Mononuclear cell (primary cell): ENCODE measurements at regions not wholly inside any gene's neighbourhood (a gene's known extent, or its start where the extent isn't known, plus 50 kb on each side); places are given as distances from the start of the nearest gene placed in this dataset.
"Not testable (repeated sequence)": the region's sequence is repeated elsewhere in the genome, so short reads cannot be mapped to it uniquely, and the experiment has no call there.

ENCODE experiments used
- H3K27me3 ChIP-seq: 2 replicates; pipeline ENCODE4 v1.6.0; 2011; ENCODE audit warnings: low read length, control low read depth; ENCODE audit not compliant: insufficient read depth
- H3K4me1 ChIP-seq: 2 replicates; pipeline ENCODE4 v1.5.1; 2011; ENCODE audit warnings: mild to moderate bottlenecking, low read length, control low read depth; ENCODE audit not compliant: insufficient read depth
- H3K4me3 ChIP-seq: 2 replicates; pipeline ENCODE4 v1.5.1; 2011; ENCODE audit warnings: mild to moderate bottlenecking, low read length, moderate library complexity
- H3K9me3 ChIP-seq: 2 replicates; pipeline ENCODE4 v1.5.1; 2011; ENCODE audit warnings: low read depth, mild to moderate bottlenecking, control low read depth, low read length

DNA sequence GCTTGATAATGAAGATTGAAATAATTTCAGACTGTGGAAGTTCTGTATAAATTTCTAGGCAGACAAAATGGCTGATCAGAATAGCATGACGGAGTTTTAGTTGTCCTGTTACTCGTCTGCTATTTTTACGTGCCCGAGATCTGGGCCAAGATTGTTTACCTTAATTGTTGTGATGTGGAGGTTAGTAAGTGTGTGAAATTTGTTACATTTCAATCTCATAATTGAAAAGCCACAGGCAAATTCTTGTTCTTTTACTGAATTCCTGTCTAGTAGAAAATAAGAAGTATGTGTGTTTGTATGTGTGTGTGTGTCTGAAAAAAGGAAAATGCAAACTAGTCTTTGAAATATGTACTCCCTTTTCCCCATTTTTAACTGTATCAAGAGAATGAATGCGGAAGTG lies 115.2 kb downstream of the UTRN start:
- no peaks in the 10 kb centered on the region for H3K27me3 ChIP-seq
- H3K9me3 ChIP-seq = peaks cover 6% of the 10 kb centered on the region
- no peak overlapping the region for H3K4me3 ChIP-seq
- H3K4me1 ChIP-seq = peaks cover 19% of the 10 kb centered on the region

DNA sequence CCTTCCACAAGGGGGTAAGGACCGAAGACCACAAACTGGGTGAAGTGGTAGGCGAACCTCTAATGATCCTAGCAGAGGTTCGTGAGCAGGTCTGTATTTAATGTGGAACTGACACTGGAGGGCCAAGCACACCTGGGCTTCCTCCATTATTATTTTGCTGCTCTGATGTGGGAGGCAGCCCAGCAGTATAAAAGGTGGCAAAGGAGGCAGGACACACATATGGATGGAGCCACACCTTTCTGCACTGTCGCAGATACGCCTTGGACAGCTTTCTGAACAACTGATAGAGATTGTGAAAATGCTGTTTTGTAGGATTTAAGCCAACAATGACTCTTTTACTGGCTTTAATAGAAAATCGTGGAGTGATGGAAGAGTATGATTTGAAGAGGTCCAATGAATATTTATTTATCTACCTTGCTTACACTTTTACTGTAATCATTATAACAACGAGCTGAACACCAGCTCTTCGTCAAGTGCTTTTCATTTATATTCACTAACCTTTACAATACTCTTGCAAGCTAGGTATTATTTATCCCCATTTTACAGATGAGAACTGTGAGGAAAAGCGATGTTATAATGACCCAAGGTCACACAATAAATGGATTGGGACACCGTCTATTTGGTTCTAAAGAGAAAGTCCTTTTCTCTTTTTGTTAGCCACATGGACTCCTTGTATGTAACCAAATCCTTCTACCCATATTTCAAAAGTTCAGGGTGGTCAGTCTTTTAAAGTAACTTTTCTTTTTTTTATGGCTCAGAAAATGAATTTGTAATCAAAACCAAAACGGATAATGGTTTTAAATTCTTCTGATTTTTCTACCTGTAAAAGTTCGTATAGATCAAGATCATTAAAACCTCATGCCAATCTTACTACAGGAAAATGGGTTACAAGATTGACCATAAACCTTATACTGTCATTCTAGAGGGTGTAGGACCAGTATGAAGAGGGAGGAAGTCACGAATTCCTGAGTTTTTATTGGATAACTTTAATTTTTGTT lies 116.9 kb downstream of the UTRN start:
- peaks cover 7% of the 10 kb centered on the region for H3K4me1 ChIP-seq
- H3K4me3 ChIP-seq = no peak overlapping the region
- H3K9me3 ChIP-seq = peaks cover 6% of the 10 kb centered on the region
- no peaks in the 10 kb centered on the region for H3K27me3 ChIP-seq

DNA sequence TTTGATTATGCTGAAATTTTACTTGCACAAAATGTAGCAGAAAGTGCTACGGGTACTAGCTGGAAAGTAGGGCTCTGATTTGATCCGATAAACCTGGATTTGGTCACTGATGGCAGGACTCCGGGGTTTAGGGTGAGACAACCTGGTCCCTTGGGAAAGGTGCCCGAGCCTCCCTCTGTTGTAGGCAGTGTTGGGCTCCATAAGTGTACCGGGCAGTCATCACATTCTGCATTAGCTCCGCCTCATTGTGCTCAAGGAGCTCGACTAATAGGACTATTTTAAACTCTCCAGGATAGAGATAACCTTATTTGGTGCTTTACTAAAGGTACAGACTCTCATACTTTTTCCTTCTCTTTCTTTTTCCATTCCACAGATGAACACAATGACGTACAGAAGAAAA lies 117.6 kb downstream of the UTRN start:
- Histone ChIP-seq H3K27me3 (no peaks in the 10 kb centered on the region), H3K4me3 (no peak overlapping the region), H3K4me1 (peaks cover 7% of the 10 kb centered on the region), H3K9me3 (peaks cover 5% of the 10 kb centered on the region)

DNA sequence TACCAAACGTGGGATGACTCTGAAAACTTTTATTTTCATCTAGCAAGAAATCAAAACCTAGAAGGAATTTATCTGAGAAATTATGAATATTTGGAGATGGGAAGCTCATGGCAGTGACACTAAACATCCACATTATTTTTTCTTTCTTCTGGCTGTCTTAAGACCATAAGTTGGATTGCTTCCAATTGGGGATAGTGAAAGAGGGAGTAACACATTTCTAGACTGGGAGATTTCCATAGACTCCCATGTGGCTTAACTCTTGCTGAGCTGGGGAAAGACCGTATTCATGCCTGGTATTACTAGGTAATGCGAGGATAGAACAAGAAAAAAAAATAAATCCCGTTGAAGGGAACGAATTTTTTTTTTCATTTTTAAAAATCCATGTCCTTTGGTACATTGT lies 120.0 kb downstream of the UTRN start:
- H3K27me3 ChIP-seq = no peaks in the 10 kb centered on the region
- H3K9me3 ChIP-seq = no peaks in the 10 kb centered on the region
- peaks cover 5% of the 10 kb centered on the region for H3K4me1 ChIP-seq
- no peak overlapping the region for H3K4me3 ChIP-seq

DNA sequence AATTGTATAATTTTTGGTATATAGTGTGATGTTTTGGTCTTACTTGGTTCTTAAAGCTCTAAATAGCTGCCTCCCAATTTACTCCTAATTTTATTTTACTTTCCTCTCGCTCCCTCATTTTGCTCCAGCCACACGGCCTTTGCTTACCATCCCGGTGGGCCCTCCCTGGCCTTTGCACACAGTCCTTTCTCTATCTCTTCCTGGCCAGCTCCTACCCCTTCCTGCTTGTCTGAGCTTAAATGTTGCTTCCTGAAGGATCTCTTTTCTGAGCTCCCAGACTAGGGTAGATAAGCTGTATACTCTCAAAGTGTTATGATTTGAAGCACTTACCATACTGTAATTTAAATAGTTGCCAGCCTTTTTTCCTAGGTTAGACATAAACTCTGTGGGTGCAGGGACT lies 121.7 kb downstream of the UTRN start:
- Histone ChIP-seq H3K27me3 (no peaks in the 10 kb centered on the region), H3K4me3 (no peak overlapping the region), H3K9me3 (no peaks in the 10 kb centered on the region), H3K4me1 (peaks cover 15% of the 10 kb centered on the region)

DNA sequence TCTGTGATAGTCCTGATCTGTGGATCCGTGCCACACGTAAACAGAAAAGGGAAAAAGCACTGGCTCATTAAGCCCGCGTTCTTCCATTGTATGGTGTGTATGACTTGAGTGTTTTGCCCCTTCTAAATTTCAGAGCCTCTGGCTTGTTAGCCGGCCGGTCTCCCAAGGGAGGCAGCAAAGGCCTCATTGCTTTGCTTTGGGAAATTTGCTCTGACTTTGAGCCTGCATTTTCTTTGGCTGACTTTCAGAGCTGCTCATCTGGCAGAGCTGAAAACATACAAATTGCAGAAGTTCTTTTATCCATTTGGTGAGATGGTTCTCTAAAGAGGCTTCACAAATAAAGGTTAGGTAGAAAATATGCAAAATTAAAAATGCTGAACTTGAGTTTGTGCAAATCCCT lies 123.0 kb downstream of the UTRN start:
- H3K4me3 ChIP-seq = no peak overlapping the region
- peaks cover 16% of the 10 kb centered on the region for H3K4me1 ChIP-seq
- H3K9me3 ChIP-seq = no peaks in the 10 kb centered on the region
- H3K27me3 ChIP-seq = no peaks in the 10 kb centered on the region

DNA sequence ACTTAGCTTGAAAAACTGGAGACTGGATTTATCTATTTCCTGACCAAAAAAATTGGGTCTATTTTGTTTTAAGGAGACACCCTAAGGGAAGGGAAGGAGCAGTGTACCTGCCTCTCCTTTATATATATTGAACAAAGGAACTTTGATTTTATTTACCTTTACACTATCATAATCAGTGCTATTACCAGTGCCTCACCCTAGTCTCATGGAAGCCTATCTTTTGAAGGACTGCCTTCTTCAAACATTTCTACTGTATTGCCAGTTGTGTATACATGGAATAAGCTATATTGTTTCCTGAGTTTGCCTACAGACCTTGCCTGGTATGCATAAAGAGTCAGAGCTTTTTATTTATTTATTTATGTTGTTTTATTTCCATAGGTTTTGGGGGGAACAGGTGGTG lies 124.9 kb downstream of the UTRN start:
- H3K27me3 ChIP-seq = no peaks in the 10 kb centered on the region
- H3K4me1 ChIP-seq = peaks cover 19% of the 10 kb centered on the region
- H3K4me3 ChIP-seq = no peak overlapping the region
- no peaks in the 10 kb centered on the region for H3K9me3 ChIP-seq

DNA sequence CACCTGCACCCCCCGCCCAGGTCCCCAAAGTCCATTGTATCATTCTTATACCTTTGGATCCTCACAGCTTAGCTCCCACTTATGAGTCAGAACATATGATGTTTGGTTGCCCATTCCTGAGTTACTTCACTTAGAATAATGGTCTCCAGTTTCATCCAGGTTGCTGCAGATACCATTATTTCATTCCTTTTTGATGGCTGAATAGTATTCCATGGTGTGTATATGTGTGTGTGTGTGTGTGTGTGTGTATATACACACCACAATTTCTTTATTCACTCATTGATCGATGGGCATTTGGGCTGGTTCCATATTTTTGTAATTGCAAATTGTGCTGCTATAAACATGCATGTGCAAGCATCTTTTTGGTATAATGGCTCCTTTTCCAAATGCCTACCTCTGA lies 125.4 kb downstream of the UTRN start:
- not testable (repeated sequence) for H3K4me3 ChIP-seq, H3K27me3 ChIP-seq, H3K9me3 ChIP-seq
- peaks cover 19% of the 10 kb centered on the region for H3K4me1 ChIP-seq

DNA sequence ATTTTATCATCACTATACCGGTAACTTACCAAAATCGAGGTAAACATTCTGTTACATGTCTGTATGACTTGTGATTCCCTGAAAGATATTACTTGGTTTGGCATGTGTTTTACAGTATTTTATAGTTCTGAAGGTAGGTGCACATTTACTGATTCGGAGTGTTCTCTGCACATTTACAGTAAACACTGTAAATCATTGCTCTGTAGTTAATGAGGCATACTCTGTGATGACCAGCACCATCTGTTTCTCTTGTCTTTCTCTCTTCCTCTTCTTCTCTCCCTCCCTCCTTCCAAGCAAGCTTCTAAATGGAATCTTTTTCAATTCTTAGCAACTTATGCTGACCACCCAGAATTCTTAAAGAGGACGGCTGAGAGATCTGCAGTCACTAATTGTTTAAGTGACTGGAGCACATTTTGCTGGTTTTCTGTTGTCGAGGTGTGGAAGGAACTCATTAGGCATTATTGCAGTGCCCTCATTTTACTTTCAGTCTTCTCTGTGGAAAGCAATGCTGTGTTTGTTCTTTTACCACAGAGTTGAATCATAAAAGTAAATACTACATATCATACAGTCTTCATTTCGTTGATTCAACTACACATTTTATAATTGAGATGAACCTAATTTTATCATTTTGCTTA lies 126.5 kb downstream of the UTRN start:
- no peaks in the 10 kb centered on the region for H3K27me3 ChIP-seq
- H3K9me3 ChIP-seq = no peaks in the 10 kb centered on the region
- H3K4me1 ChIP-seq = peaks cover 23% of the 10 kb centered on the region
- no peak overlapping the region for H3K4me3 ChIP-seq

DNA sequence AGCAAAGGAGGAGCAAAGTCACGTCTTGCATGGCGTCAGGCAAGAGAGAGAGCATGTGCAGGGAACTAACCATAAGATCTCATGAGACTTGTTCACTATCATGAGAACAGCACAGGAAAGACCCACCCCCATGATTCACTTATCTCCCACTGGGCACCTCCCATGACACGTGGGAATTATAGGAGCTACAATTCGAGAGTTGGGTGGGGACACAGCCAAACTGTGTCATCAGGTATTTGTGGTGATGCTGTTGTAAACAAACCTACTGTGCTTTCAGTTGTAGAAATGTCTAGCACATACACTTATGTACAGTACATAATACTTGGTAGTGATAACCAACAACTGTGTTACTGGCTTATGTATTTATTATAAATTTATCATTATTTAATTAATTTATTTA lies 128.3 kb downstream of the UTRN start:
- no peaks in the 10 kb centered on the region for H3K27me3 ChIP-seq

DNA sequence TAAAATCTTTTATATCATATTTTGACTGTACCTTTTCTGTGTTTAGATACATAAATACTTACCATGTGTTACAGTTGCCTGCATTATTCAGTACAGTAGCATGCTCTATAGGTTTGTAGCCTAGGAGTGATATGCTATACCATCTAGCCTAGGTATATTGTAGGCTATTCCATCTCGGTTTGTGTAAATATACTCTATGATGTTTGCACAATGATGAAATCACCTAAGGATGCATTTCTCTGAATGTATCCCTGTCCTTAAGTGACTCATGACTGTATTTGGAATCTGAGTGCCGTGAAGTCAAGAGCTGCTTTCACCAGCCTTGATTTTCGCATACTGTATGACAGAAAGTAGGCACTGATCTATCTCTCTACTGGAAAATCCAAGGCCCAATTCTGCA lies 129.9 kb downstream of the UTRN start:
- no peaks in the 10 kb centered on the region for H3K27me3 ChIP-seq
- H3K4me1 ChIP-seq = peaks cover 26% of the 10 kb centered on the region
- H3K4me3 ChIP-seq = no peak overlapping the region
- no peaks in the 10 kb centered on the region for H3K9me3 ChIP-seq

More for the DNA sequence above, 128.3 kb downstream of the UTRN start:
- H3K4me1 ChIP-seq = peaks cover 19% of the 10 kb centered on the region
- H3K9me3 ChIP-seq = no peaks in the 10 kb centered on the region
- no peak overlapping the region for H3K4me3 ChIP-seq

DNA sequence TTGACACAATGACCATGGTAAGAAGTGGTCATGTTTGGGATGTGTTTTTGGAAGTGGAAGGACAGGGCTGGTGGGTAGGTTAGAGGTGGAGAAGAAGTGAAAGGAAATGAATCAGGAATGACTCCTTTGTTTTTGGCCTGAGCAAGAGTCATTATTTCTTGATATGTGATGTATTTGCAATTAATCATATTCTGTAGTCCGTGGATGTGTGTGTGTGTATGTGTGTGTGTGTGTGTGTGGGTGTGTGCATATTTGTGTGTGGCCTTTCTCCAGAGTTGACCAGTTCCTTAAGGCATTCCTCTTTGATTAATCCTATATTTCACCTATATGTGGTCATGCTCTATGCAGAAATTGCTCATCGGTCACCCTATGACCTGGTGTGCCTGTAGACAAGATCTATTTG lies 130.7 kb downstream of the UTRN start:
- Histone ChIP-seq H3K9me3 (no peaks in the 10 kb centered on the region), H3K27me3 (no peaks in the 10 kb centered on the region), H3K4me1 (peaks cover 25% of the 10 kb centered on the region), H3K4me3 (no peak overlapping the region)

DNA sequence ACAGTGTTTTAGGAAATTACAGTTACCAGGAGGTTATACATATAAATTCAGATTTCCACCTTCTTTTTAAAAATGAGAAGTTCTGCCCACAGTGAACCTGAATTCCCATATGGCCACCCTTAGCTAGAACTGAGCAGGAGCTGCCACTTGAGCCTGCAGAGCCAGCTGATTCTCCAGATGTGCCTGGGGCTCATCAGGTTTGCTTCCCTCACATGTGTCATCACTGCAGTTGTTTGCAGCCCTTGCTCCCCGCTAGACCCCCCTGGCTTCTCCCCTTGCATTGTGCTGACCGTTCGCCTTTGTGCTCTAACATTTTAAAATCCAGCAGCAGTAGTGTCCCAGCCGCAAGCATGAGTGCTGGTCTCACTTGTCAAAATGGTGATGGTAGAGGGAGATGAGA lies 131.1 kb downstream of the UTRN start:
- no peak overlapping the region for H3K4me3 ChIP-seq
- peaks cover 21% of the 10 kb centered on the region for H3K4me1 ChIP-seq
- H3K27me3 ChIP-seq = no peaks in the 10 kb centered on the region
- no peaks in the 10 kb centered on the region for H3K9me3 ChIP-seq

DNA sequence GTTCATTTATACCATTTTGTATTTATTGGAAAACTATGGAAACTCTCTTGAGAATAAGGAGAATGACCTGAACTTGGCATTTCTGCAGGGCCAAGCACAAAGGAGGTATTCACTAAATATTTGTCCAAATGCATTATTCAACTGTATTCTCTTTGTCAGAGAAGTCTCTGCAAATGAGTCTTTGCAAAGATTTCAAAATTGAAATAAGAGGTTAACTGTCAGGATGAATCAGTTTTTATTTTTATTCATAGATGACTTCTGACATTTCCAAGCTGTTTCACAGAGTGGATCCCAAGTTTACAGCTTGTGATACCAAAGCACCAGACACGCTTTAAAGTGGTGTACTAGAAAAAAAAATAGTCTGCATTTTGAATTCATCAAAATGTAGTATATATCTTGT lies 131.6 kb downstream of the UTRN start:
- Histone ChIP-seq H3K4me1 (peaks cover 16% of the 10 kb centered on the region), H3K9me3 (no peaks in the 10 kb centered on the region), H3K27me3 (no peaks in the 10 kb centered on the region), H3K4me3 (no peak overlapping the region)

DNA sequence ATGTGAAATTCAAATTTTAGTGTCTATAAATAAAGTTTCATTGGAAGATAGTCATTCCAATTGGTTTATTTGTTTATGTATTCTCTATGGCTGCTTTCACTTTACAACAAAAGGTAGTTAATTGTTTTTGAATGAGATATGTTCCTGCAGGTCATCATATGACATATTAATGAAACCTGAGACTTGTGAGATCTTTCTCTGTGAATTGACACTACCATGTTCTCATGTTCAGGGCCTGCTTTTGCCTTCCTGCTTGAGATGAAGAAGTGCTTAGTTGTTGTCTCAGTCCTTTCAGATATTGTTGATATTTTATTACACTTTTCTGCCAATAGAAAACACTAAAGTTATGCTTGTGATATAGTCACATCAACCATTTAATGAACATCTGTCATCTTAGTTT lies 132.5 kb downstream of the UTRN start:
- Histone ChIP-seq H3K4me3 (no peak overlapping the region), H3K9me3 (no peaks in the 10 kb centered on the region), H3K27me3 (no peaks in the 10 kb centered on the region), H3K4me1 (peaks cover 15% of the 10 kb centered on the region)
